Esophagus muscularis mucosa (tissue), 3 donors: ENCODE measurements at regions not wholly inside any gene's neighbourhood (a gene's known extent, or its start where the extent isn't known, plus 50 kb on each side); places are given as distances from the start of the nearest gene placed in this dataset.

Source experiments
- CTCF ChIP-seq, 3 experiments: fragments of 200-600 bp in 2 of 3; fragments of 450-650 bp in 1 of 3; sonication (generic) in 2 of 3; IDR thresholded peaks; one replicate each; pipeline ENCODE4 v1.5.1; 2017 to 2019; ENCODE audit warnings: antibody characterized with exemption in 3 of 3, mild to moderate bottlenecking in 2 of 3, moderate library complexity in 1 of 3
- POLR2A ChIP-seq: fragments of 450-650 bp; IDR thresholded peaks from one replicate; pipeline ENCODE4 v1.6.1; 2017; ENCODE audit warnings: antibody characterized with exemption, moderate library complexity, mild to moderate bottlenecking, low read depth

GRCh38 chr2:147433822-147434221, 411.0 kb upstream of the ACVR2A start:
- TF ChIP-seq CTCF (IDR thresholded peaks at IDR 0.05) (no peak), POLR2A (no peak)
